Transverse colon (tissue), 4 donors: ENCODE measurements at regions not wholly inside any gene's neighbourhood (a gene's known extent, or its start where the extent isn't known, plus 50 kb on each side); places are given as distances from the start of the nearest gene placed in this dataset.

ENCODE experiments used
- DNase-seq: peaks from one replicate; pipeline ENCODE4 v3.0.0-alpha.2; 2019
- H3K27ac ChIP-seq, 4 donors: fragments of 200-600 bp; sonication (generic); 2 replicates each; pipeline ENCODE4 v1.5.1; 2016 to 2018; ENCODE audit warnings: inconsistent platforms in 4 of 4
- H3K27me3 ChIP-seq: fragments of 200-600 bp; sonication (generic); 2 replicates; pipeline ENCODE4 v1.5.1; 2017; ENCODE audit warnings: inconsistent platforms
- H3K36me3 ChIP-seq, 4 donors: fragments of 200-600 bp; sonication (generic); 2 replicates each; pipeline ENCODE4 v1.5.1; 2017 to 2019; ENCODE audit warnings: inconsistent platforms in 4 of 4
- H3K4me1 ChIP-seq, 4 donors: fragments of 200-600 bp; sonication (generic); 2 replicates each; pipeline ENCODE4 v1.5.1; 2017 to 2020; ENCODE audit warnings: inconsistent platforms in 4 of 4
- H3K4me3 ChIP-seq, 4 donors: fragments of 200-600 bp; sonication (generic); 1 replicate in 1 of 4; 2 replicates in 3 of 4; pipeline versions ENCODE4 v1.5.1 to v1.6.1; 2017 to 2019; ENCODE audit warnings: inconsistent platforms in 4 of 4
- H3K9me3 ChIP-seq, 2 donors: fragments of 200-600 bp; sonication (generic); 2 replicates each; pipeline ENCODE4 v1.5.1; 2017 to 2019; ENCODE audit warnings: inconsistent platforms in 2 of 2
- EP300 ChIP-seq: sonication (generic); formaldehyde crosslinking; IDR thresholded peaks from one replicate; pipeline ENCODE4 v1.6.1; 2017; ENCODE audit warnings: antibody characterized with exemption, low read depth
- POLR2A ChIP-seq: fragments of 450-650 bp; IDR thresholded peaks from one replicate; pipeline ENCODE4 v1.6.1; 2016; ENCODE audit warnings: antibody characterized with exemption, mild to moderate bottlenecking, moderate library complexity
- POLR2AphosphoS5 ChIP-seq, 3 donors: sonication (generic); formaldehyde crosslinking; IDR thresholded peaks; one replicate each; pipeline ENCODE4 v1.6.1; 2016; ENCODE audit warnings: antibody characterized with exemption in 3 of 3
- WGBS, 2 donors: methylation state at CpG; one replicate each; pipeline ENCODE4 v1.1.5; 2018; ENCODE audit warnings: low coverage in 1 of 2; 5-methylcytosine and 5-hydroxymethylcytosine counted together
- in situ Hi-C, 4 donors: fragments of 200-750 bp; cut with MboI; loops; one replicate each; pipeline versions ENCODE4 v1.15.0 to v1.15.1; 2017; ENCODE audit warnings: low sequenced_read_pairs in 3 of 4, low pct_ligation_motif_present in 1 of 4, low pct_unique_long_range_greater_than_20kb in 1 of 4
- intact Hi-C: fragments of 100-400 bp; cut with DNase I; formaldehyde crosslinking; loops from one replicate; pipeline ENCODE4 v1.15.1; 2023; ENCODE audit warnings: low total_unique reads
- TF ChIP-seq, protein P1 (sequence below), 5 experiments: fragments of 200-600 bp in 3 of 5; fragments of 450-650 bp in 2 of 5; sonication (generic) in 3 of 5; IDR thresholded peaks; 1 replicate in 2 of 5; 2 replicates in 3 of 5; pipeline ENCODE4 v1.5.1; 2016 to 2017; ENCODE audit warnings: antibody characterized with exemption in 5 of 5, inconsistent platforms in 3 of 5, mild to moderate bottlenecking in 2 of 5, moderate library complexity in 1 of 5

DNA sequence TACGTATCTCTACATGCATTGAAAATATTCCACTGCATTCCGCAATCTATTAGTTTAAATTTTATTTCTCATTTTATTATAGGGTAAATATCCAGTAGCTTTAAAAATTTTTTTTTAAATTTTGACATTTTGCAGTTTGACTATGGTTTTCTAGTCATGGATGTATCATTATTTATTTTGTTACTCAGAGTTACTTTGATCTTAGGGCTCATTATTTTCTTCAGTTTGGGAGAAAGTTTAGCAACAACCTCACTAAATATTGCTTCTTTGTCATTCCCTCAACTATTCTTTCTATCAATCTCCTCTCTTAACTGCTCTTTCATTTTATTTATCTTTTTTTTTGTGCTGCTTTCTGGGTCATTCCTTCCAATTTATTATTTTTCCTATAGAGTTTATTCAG lies 100.5 kb upstream of the SLCO6A1 start:
- no peaks in the 10 kb centered on the region for H3K9me3 ChIP-seq
- peaks cover 0 to 6% (median 2%) of the 10 kb centered on the region in 4 donors for H3K4me1 ChIP-seq
- DNase-seq = no peak
- 94 to 96% methylated on average over 2 of the region's 2 CpGs for WGBS, 2 donors
- no peaks in the 10 kb centered on the region for H3K36me3 ChIP-seq
- TF ChIP-seq POLR2A (no peak), POLR2AphosphoS5 (IDR thresholded peaks at IDR 0.05) (no peak), EP300 (no peak)
- TF ChIP-seq, protein P1, sequence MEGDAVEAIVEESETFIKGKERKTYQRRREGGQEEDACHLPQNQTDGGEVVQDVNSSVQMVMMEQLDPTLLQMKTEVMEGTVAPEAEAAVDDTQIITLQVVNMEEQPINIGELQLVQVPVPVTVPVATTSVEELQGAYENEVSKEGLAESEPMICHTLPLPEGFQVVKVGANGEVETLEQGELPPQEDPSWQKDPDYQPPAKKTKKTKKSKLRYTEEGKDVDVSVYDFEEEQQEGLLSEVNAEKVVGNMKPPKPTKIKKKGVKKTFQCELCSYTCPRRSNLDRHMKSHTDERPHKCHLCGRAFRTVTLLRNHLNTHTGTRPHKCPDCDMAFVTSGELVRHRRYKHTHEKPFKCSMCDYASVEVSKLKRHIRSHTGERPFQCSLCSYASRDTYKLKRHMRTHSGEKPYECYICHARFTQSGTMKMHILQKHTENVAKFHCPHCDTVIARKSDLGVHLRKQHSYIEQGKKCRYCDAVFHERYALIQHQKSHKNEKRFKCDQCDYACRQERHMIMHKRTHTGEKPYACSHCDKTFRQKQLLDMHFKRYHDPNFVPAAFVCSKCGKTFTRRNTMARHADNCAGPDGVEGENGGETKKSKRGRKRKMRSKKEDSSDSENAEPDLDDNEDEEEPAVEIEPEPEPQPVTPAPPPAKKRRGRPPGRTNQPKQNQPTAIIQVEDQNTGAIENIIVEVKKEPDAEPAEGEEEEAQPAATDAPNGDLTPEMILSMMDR (IDR thresholded peaks at IDR 0.05) = no peak
- no peaks in the 10 kb centered on the region for H3K27me3 ChIP-seq
- intact Hi-C loops = no loop called here
- in situ Hi-C loops = loop anchor here in 1 of 4 donors (25.0 kb wide), 1 partner anchor 438 kb away; no protein-coding TSS in a partner anchor
- no peak overlapping the region for H3K27ac ChIP-seq
- H3K4me3 ChIP-seq = no peak overlapping the region

DNA sequence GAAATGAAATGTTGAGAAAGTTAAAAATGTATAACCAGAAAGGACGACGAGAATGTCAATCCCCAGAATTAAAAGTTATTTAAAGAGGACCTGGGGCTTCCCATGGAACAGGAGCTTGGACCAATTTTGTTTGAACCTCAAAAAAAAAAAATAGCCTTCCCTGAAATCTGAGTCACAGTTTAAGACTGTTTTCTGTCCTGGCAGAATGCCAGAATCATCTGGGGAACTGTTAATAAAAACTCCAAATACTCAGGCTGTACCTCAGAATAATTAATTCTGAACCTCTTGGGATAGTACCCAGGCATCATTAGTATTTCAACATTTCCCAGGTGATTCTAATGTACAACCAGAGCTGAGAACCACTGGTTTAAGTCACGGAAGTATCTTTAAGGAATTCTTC lies 102.2 kb upstream of the SLCO6A1 start:
- Histone ChIP-seq H3K4me1 (peaks cover 0 to 6% (median 2%) of the 10 kb centered on the region in 4 donors), H3K27me3 (no peaks in the 10 kb centered on the region), H3K27ac (no peak overlapping the region), H3K36me3 (no peaks in the 10 kb centered on the region), H3K4me3 (no peak overlapping the region), H3K9me3 (no peaks in the 10 kb centered on the region)
- in situ Hi-C loops (no loop called here), intact Hi-C loops (no loop called here)
- no peak for TF ChIP-seq EP300
- no peak for TF ChIP-seq POLR2AphosphoS5 (IDR thresholded peaks at IDR 0.05)
- 71 to 74% methylated on average over 1 to 3 of the region's 3 CpGs for WGBS, 2 donors
- no peak for DNase-seq

- no peak overlapping the region for H3K27ac ChIP-seq
- no peaks in the 10 kb centered on the region for H3K27me3 ChIP-seq
- peaks cover 0 to 6% (median 2%) of the 10 kb centered on the region in 4 donors for H3K4me1 ChIP-seq
- DNase-seq = no peak
- no peak for TF ChIP-seq EP300
- TF ChIP-seq POLR2A = no peak
- TF ChIP-seq, protein P1 (IDR thresholded peaks at IDR 0.05) = no peak
- TF ChIP-seq POLR2AphosphoS5 (IDR thresholded peaks at IDR 0.05) = no peak
- H3K36me3 ChIP-seq = no peaks in the 10 kb centered on the region
- intact Hi-C loops = no loop called here
- no peaks in the 10 kb centered on the region for H3K9me3 ChIP-seq
- H3K4me3 ChIP-seq = no peak overlapping the region
- in situ Hi-C loops = no loop called here
Observed at GRCh38 chr5:102603670-102604069, 104.9 kb upstream of the SLCO6A1 start.

- WGBS, 2 donors = 69 to 74% methylated on average over 4 of the region's 4 CpGs
- H3K36me3 ChIP-seq = no peaks in the 10 kb centered on the region
- no peak for DNase-seq
- TF ChIP-seq EP300 (no peak), POLR2A (no peak)
- no peak overlapping the region for H3K4me3 ChIP-seq
- H3K27ac ChIP-seq = no peak overlapping the region
- no peaks in the 10 kb centered on the region for H3K27me3 ChIP-seq
- no peaks in the 10 kb centered on the region for H3K4me1 ChIP-seq
- H3K9me3 ChIP-seq = no peaks in the 10 kb centered on the region
- in situ Hi-C loops (no loop called here), intact Hi-C loops (no loop called here)
Observed at GRCh38 chr5:102608414-102608813, 109.6 kb upstream of the SLCO6A1 start.

GRCh38 chr5:102611312-102611711 lies 112.5 kb upstream of the SLCO6A1 start:
- Histone ChIP-seq H3K4me3 (no peak overlapping the region), H3K4me1 (no peaks in the 10 kb centered on the region), H3K27me3 (no peaks in the 10 kb centered on the region), H3K36me3 (no peaks in the 10 kb centered on the region), H3K27ac (no peak overlapping the region), H3K9me3 (no peaks in the 10 kb centered on the region)
- in situ Hi-C loops = no loop called here
- TF ChIP-seq POLR2AphosphoS5 (IDR thresholded peaks at IDR 0.05) (no peak), POLR2A (no peak), EP300 (no peak)
- TF ChIP-seq, protein P1 (IDR thresholded peaks at IDR 0.05) = no peak
- 60 to 67% methylated on average over 1 of the region's 1 CpG for WGBS, 2 donors
- intact Hi-C loops = no loop called here
- DNase-seq = no peak
